PC-9 (cell line): ENCODE measurements at regions not wholly inside any gene's neighbourhood (a gene's known extent, or its start where the extent isn't known, plus 50 kb on each side); places are given as distances from the start of the nearest gene placed in this dataset.

Experiments used
- BruUV-seq: library from RNA; stranded (reverse); fragments of 400-500 nt; replicated peaks from 2 replicates; lab custom pipeline; 2021; lab: Mats Ljungman, UMichigan
- CTCF ChIA-PET: fragments of 300-600 bp; sonication (Branson Sonifier 250); formaldehyde crosslinking; loops from one replicate; lab custom pipeline; 2022; ENCODE audit warnings: antibody characterized with exemption; lab: Charles Lee
- POLR2A ChIA-PET: fragments of 300-600 bp; sonication (Branson Sonifier 250); formaldehyde crosslinking; loops from one replicate; lab custom pipeline; 2022; ENCODE audit warnings: antibody characterized with exemption; ENCODE audit not compliant: unreplicated experiment; lab: Charles Lee
- DNase-seq, 2 experiments: peaks; one replicate each; pipeline versions ENCODE4 v3.0.0 to v3.0.0-alpha.2; 2015 to 2022; ENCODE audit warnings: mixed read lengths in 1 of 2
- H2AFZ ChIP-seq: fragments of 200-600 bp; sonication (generic); 2 replicates; pipeline ENCODE4 v1.8.1; 2017; ENCODE audit warnings: antibody characterized with exemption
- H3F3A ChIP-seq: fragments of 200-600 bp; sonication (generic); 2 replicates; pipeline ENCODE4 v1.8.1; 2017; ENCODE audit warnings: antibody characterized with exemption, mild to moderate bottlenecking, low read depth; ENCODE audit not compliant: insufficient read depth
- H3K27ac ChIP-seq: fragments of 200-600 bp; sonication (generic); 2 replicates; pipeline ENCODE4 v1.6.1; 2016; ENCODE audit warnings: mixed run types
- H3K27me3 ChIP-seq: fragments of 200-600 bp; sonication (generic); 2 replicates; pipeline ENCODE4 v1.6.1; 2016; ENCODE audit warnings: low read depth, mixed run types; ENCODE audit not compliant: insufficient read depth
- H3K36me3 ChIP-seq: fragments of 200-600 bp; sonication (generic); 2 replicates; pipeline ENCODE4 v1.6.1; 2016; ENCODE audit warnings: low read depth, mixed run types
- H3K4me1 ChIP-seq: fragments of 200-600 bp; sonication (generic); replicated peaks from 2 replicates; pipeline ENCODE4 v1.6.1; 2016; ENCODE audit warnings: mixed run types; ENCODE audit not compliant: insufficient read depth
- H3K4me2 ChIP-seq: fragments of 200-600 bp; sonication (generic); 2 replicates; pipeline ENCODE4 v1.6.1; 2017; ENCODE audit warnings: mixed run types
- H3K4me3 ChIP-seq: fragments of 200-600 bp; sonication (generic); 2 replicates; pipeline ENCODE4 v1.6.1; 2016; ENCODE audit warnings: mixed run types
- H3K79me2 ChIP-seq: fragments of 200-600 bp; sonication (generic); 2 replicates; pipeline ENCODE4 v1.6.1; 2017; ENCODE audit warnings: low read depth, mixed run types
- H3K9me2 ChIP-seq: fragments of 200-600 bp; sonication (generic); 2 replicates; pipeline ENCODE4 v1.8.1; 2017; ENCODE audit warnings: mild to moderate bottlenecking; ENCODE audit not compliant: insufficient read depth
- H3K9me3 ChIP-seq: fragments of 200-600 bp; sonication (generic); 2 replicates; pipeline ENCODE4 v1.8.1; 2016; ENCODE audit warnings: low read depth; ENCODE audit not compliant: insufficient read depth
- H4K20me1 ChIP-seq: fragments of 200-600 bp; sonication (generic); 2 replicates; pipeline ENCODE4 v1.8.1; 2017; ENCODE audit not compliant: insufficient read depth
- EZH2 ChIP-seq: fragments of 200-600 bp; sonication (generic); IDR thresholded peaks from 2 replicates; pipeline ENCODE4 v1.8.0; 2017; ENCODE audit warnings: antibody characterized with exemption, low read depth
- intact Hi-C: fragments of 100-400 bp; cut with micrococcal nuclease; formaldehyde crosslinking; loops from one replicate; pipeline ENCODE4 v1.10.0; 2022; ENCODE audit not compliant: unreplicated experiment
- TF ChIP-seq, protein P1 (sequence below): fragments of 200-600 bp; sonication (generic); conservative IDR thresholded peaks from 2 replicates; pipeline ENCODE4 v1.6.1; 2017; ENCODE audit warnings: mixed run types, antibody characterized with exemption, mild to moderate bottlenecking, moderate library complexity

DNA sequence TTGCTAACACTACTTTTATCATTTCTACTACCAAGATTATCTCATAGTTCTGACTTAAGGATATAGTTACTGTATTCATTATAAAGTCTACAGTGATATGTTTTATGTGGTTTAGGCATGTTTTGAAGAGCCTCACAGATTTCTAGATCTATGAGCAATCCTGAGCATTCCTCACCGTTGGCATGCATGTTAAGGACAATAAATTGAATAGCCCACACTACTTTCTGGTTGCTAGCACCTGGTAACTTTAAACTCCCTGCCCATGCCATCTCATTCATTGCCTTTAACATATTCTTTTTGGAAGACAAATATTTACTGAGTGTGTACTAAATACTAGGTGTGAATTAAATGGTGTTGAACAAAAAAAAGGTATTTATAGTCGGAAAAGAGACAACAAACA, 868.1 kb upstream of the CDH9 start:
- intact Hi-C loops = no loop called here
- Histone ChIP-seq H3K36me3 (no peaks in the 10 kb centered on the region), H3K4me1 (no peaks in the 10 kb centered on the region), H3K27me3 (no peaks in the 10 kb centered on the region), H4K20me1 (no peaks in the 10 kb centered on the region), H3F3A (no peaks in the 10 kb centered on the region), H2AFZ (no peak overlapping the region), H3K27ac (no peak overlapping the region), H3K4me2 (no peak overlapping the region), H3K9me2 (no peaks in the 10 kb centered on the region), H3K9me3 (no peaks in the 10 kb centered on the region), H3K4me3 (no peak overlapping the region), H3K79me2 (no peaks in the 10 kb centered on the region)
- ChIA-PET CTCF (interaction anchor here (0.7 kb wide), 1 partner anchor 159 kb away, joined by 3 read pairs; no protein-coding TSS in a partner anchor), POLR2A (no interaction called here)
- DNase-seq = no peak
- BruUV-seq = no TSS peak
- TF ChIP-seq, protein P1, sequence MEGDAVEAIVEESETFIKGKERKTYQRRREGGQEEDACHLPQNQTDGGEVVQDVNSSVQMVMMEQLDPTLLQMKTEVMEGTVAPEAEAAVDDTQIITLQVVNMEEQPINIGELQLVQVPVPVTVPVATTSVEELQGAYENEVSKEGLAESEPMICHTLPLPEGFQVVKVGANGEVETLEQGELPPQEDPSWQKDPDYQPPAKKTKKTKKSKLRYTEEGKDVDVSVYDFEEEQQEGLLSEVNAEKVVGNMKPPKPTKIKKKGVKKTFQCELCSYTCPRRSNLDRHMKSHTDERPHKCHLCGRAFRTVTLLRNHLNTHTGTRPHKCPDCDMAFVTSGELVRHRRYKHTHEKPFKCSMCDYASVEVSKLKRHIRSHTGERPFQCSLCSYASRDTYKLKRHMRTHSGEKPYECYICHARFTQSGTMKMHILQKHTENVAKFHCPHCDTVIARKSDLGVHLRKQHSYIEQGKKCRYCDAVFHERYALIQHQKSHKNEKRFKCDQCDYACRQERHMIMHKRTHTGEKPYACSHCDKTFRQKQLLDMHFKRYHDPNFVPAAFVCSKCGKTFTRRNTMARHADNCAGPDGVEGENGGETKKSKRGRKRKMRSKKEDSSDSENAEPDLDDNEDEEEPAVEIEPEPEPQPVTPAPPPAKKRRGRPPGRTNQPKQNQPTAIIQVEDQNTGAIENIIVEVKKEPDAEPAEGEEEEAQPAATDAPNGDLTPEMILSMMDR = no peak
- no peak for TF ChIP-seq EZH2

DNA sequence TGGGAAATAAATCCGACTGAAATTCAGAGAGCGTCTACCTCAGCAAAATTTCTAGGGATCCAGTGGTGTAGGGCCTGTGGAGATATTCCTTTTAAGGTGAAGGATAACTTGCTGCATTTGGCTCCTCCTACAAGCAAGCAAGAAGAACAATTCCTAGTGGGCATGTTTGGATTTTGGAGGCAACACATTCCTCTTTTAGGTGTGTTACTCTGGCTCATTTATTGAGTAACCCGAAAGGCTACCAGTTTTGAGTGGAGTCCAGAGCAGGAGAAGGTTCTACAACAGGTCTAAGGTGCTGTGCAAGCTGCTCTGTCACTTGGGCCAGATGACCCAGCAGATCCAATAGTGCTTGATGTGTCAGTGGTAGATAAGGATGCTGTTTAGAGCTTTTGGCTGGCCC, 862.4 kb upstream of the CDH9 start:
- CTCF ChIA-PET = no interaction called here
- Histone ChIP-seq H4K20me1 (no peaks in the 10 kb centered on the region), H3K27ac (no peak overlapping the region), H3K36me3 (no peaks in the 10 kb centered on the region), H3K79me2 (no peaks in the 10 kb centered on the region), H3K27me3 (no peaks in the 10 kb centered on the region), H3K9me2 (no peaks in the 10 kb centered on the region), H2AFZ (no peak overlapping the region), H3K4me1 (no peaks in the 10 kb centered on the region), H3K4me2 (no peak overlapping the region), H3F3A (no peaks in the 10 kb centered on the region), H3K9me3 (no peaks in the 10 kb centered on the region), H3K4me3 (no peak overlapping the region)
- DNase-seq = no peak
- TF ChIP-seq, protein P1 = no peak
- no peak for TF ChIP-seq EZH2
- POLR2A ChIA-PET = no interaction called here
- no TSS peak for BruUV-seq
- intact Hi-C loops = no loop called here

DNA sequence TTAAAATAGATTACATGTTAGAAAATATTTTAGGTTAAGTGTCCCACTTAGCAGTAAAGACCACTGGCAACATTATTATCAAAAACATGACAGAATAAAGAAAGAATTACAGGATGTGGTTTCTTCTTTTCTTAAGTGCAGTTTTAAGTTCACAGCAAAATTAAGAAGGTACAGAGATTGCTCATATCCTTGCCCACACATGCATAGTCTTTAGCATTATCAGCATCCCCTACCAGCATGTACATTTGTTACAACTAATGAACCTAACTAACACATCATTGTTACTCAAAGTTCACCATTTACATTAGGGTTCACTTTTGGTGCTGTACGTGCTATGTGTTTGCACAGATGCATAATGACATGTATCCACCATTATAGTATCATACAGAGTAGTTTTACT, 837.7 kb upstream of the CDH9 start:
- TF ChIP-seq, protein P1 = no peak
- no peak for TF ChIP-seq EZH2
- no peaks in the 10 kb centered on the region for H3K9me2 ChIP-seq
- no peaks in the 10 kb centered on the region for H3K4me1 ChIP-seq
- no peaks in the 10 kb centered on the region for H4K20me1 ChIP-seq
- H3K4me2 ChIP-seq = no peak overlapping the region
- H3K27me3 ChIP-seq = no peaks in the 10 kb centered on the region
- H3K27ac ChIP-seq = no peak overlapping the region
- ChIA-PET POLR2A (no interaction called here), CTCF (no interaction called here)
- no peaks in the 10 kb centered on the region for H3K36me3 ChIP-seq
- no peaks in the 10 kb centered on the region for H3F3A ChIP-seq
- intact Hi-C loops = no loop called here
- H2AFZ ChIP-seq = no peak overlapping the region
- no peaks in the 10 kb centered on the region for H3K79me2 ChIP-seq
- BruUV-seq = no TSS peak
- no peaks in the 10 kb centered on the region for H3K9me3 ChIP-seq
- no peak overlapping the region for H3K4me3 ChIP-seq
- DNase-seq = no peak
